DOHH2 (cell line): ENCODE measurements at regions not wholly inside any gene's neighbourhood (a gene's known extent, or its start where the extent isn't known, plus 50 kb on each side); places are given as distances from the start of the nearest gene placed in this dataset.

Source experiments
- H3F3A ChIP-seq: fragments of 200-600 bp; sonication (generic), shearing (Covaris generic); 2 replicates; pipeline ENCODE4 v1.6.0; 2016; ENCODE audit warnings: antibody characterized with exemption, mild to moderate bottlenecking; ENCODE audit not compliant: control insufficient read depth, insufficient read depth
- H3K27ac ChIP-seq: fragments of 200-600 bp; sonication (generic); 2 replicates; pipeline ENCODE4 v1.5.1; 2014; ENCODE audit warnings: low read depth, mild to moderate bottlenecking, low read length, moderate library complexity
- H3K27me3 ChIP-seq: fragments of 200-600 bp; sonication (generic); 2 replicates; pipeline ENCODE4 v1.6.1; 2014; ENCODE audit warnings: mild to moderate bottlenecking, low read length, mixed read lengths; ENCODE audit not compliant: control insufficient read depth
- H3K36me3 ChIP-seq: fragments of 200-600 bp; sonication (generic); 2 replicates; pipeline ENCODE4 v1.6.1; 2014; ENCODE audit warnings: mild to moderate bottlenecking, low read length, moderate library complexity, mixed read lengths; ENCODE audit not compliant: control insufficient read depth
- H3K4me1 ChIP-seq: fragments of 200-600 bp; sonication (generic); 2 replicates; pipeline ENCODE4 v1.6.1; 2014; ENCODE audit warnings: mild to moderate bottlenecking, low read length, mixed read lengths; ENCODE audit not compliant: control insufficient read depth
- H3K4me2 ChIP-seq: fragments of 200-600 bp; sonication (generic); 2 replicates; pipeline ENCODE4 v1.6.0; 2014; ENCODE audit warnings: mild to moderate bottlenecking, low read length, moderate library complexity
- H3K4me3 ChIP-seq: fragments of 200-600 bp; sonication (generic); 2 replicates; pipeline ENCODE4 v1.5.1; 2014; ENCODE audit warnings: mild to moderate bottlenecking, low read length, mixed read lengths
- H3K79me2 ChIP-seq: fragments of 200-600 bp; sonication (generic); 2 replicates; pipeline ENCODE4 v1.6.1; 2014; ENCODE audit warnings: mild to moderate bottlenecking, low read length, mixed read lengths; ENCODE audit not compliant: control insufficient read depth
- H3K9me2 ChIP-seq: fragments of 200-600 bp; sonication (generic); replicated peaks from 2 replicates; pipeline ENCODE4 v1.6.1; 2014; ENCODE audit warnings: mild to moderate bottlenecking, low read length, mixed read lengths; ENCODE audit not compliant: control insufficient read depth
- H3K9me3 ChIP-seq: fragments of 200-600 bp; sonication (generic); 2 replicates; pipeline ENCODE4 v1.6.1; 2014; ENCODE audit warnings: antibody characterized with exemption, low read length, mixed read lengths; ENCODE audit not compliant: control insufficient read depth, insufficient read depth
- H4K20me1 ChIP-seq: fragments of 200-600 bp; sonication (generic); 2 replicates; pipeline ENCODE4 v1.6.0; 2014; ENCODE audit warnings: low read depth, mild to moderate bottlenecking, antibody characterized with exemption, low read length, moderate library complexity; ENCODE audit not compliant: control insufficient read depth, insufficient read depth
- CTCF ChIP-seq: fragments of 200-600 bp; sonication (generic); IDR thresholded peaks from one replicate; pipeline ENCODE4 v1.5.1; 2014; ENCODE audit warnings: antibody characterized with exemption, mild to moderate bottlenecking, low read depth, low read length; ENCODE audit not compliant: poor library complexity, severe bottlenecking
- EZH2phosphoT487 ChIP-seq: fragments of 200-600 bp; sonication (generic); IDR thresholded peaks from 2 replicates; pipeline ENCODE4 v1.6.1; 2017; ENCODE audit warnings: borderline replicate concordance, mild to moderate bottlenecking, antibody characterized with exemption, low read length, moderate library complexity, mixed read lengths

GRCh38 chr6:1463751-1464426 is 74.5 kb downstream of the FOXF2 start:
- TF ChIP-seq CTCF (no peak), EZH2phosphoT487 (no peak)
- no peaks in the 10 kb centered on the region for H3F3A ChIP-seq
- 0 out of 2 replicates have a peak, but pooled peaks cover 2% of the 10 kb centered on the region for H3K27me3 ChIP-seq
- no peak overlapping the region for H3K4me2 ChIP-seq
- no peaks in the 10 kb centered on the region for H3K9me2 ChIP-seq
- H3K36me3 ChIP-seq, result no peaks in the 10 kb centered on the region
- H3K4me3 ChIP-seq, result no peak overlapping the region
- no peaks in the 10 kb centered on the region for H3K4me1 ChIP-seq
- no peak overlapping the region for H3K27ac ChIP-seq
- no peaks in the 10 kb centered on the region for H3K9me3 ChIP-seq
- no peaks in the 10 kb centered on the region for H4K20me1 ChIP-seq
- no peaks in the 10 kb centered on the region for H3K79me2 ChIP-seq

GRCh38 chr6:1464781-1465370 is 75.5 kb downstream of the FOXF2 start:
- H3F3A ChIP-seq, result no peaks in the 10 kb centered on the region
- no peak overlapping the region for H3K4me2 ChIP-seq
- no peaks in the 10 kb centered on the region for H3K9me2 ChIP-seq
- no peaks in the 10 kb centered on the region for H4K20me1 ChIP-seq
- H3K27me3 ChIP-seq, result peaks cover 8% of the 10 kb centered on the region; the same call in 1 of the 2 replicates
- no peaks in the 10 kb centered on the region for H3K4me1 ChIP-seq
- H3K4me3 ChIP-seq, result no peak overlapping the region
- TF ChIP-seq CTCF (no peak), EZH2phosphoT487 (no peak)
- no peak overlapping the region for H3K27ac ChIP-seq
- no peaks in the 10 kb centered on the region for H3K9me3 ChIP-seq
- H3K36me3 ChIP-seq, result no peaks in the 10 kb centered on the region
- H3K79me2 ChIP-seq, result no peaks in the 10 kb centered on the region

- Histone ChIP-seq H3F3A (no peaks in the 10 kb centered on the region), H3K4me1 (no peaks in the 10 kb centered on the region), H3K27me3 (peaks cover 8% of the 10 kb centered on the region; the same call in 1 of the 2 replicates)
Measured at GRCh38 chr6:1468126-1468525, 78.8 kb downstream of the FOXF2 start.

More at GRCh38 chr6:1468126-1468525, 78.8 kb downstream of the FOXF2 start:
- H3K79me2 ChIP-seq, result no peaks in the 10 kb centered on the region
- TF ChIP-seq EZH2phosphoT487 (no peak), CTCF (no peak)
- H3K9me2 ChIP-seq, result no peaks in the 10 kb centered on the region
- no peaks in the 10 kb centered on the region for H3K36me3 ChIP-seq
- H4K20me1 ChIP-seq, result no peaks in the 10 kb centered on the region
- H3K9me3 ChIP-seq, result no peaks in the 10 kb centered on the region
- no peak overlapping the region for H3K4me3 ChIP-seq
- H3K4me2 ChIP-seq, result no peak overlapping the region
- no peak overlapping the region for H3K27ac ChIP-seq
